ENCODE measurements at regions not wholly inside any gene's neighbourhood (a gene's known extent, or its start where the extent isn't known, plus 50 kb on each side); places are given as distances from the start of the nearest gene placed in this dataset.

DNA sequence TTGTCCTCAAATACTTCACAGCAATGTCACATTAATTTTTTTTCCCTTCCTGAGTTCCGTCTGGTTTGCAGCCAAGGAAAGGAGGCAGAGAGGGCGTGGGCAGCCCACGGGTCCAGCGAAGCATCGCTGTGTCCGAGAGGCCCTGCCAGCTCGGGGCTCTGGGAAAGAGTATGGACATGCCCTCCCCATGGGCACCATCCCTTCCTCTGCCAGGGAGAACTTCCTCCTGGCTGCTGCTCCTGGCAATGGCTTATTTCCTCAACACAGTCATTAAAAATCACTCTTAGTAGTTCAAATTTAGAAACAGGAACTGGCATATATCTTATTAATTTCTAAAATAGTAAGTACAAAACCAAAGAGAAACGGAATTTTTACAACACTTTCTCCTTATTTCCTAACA lies 115.4 kb downstream of the RIPK4 start:
- TF ChIP-seq, protein P1, sequence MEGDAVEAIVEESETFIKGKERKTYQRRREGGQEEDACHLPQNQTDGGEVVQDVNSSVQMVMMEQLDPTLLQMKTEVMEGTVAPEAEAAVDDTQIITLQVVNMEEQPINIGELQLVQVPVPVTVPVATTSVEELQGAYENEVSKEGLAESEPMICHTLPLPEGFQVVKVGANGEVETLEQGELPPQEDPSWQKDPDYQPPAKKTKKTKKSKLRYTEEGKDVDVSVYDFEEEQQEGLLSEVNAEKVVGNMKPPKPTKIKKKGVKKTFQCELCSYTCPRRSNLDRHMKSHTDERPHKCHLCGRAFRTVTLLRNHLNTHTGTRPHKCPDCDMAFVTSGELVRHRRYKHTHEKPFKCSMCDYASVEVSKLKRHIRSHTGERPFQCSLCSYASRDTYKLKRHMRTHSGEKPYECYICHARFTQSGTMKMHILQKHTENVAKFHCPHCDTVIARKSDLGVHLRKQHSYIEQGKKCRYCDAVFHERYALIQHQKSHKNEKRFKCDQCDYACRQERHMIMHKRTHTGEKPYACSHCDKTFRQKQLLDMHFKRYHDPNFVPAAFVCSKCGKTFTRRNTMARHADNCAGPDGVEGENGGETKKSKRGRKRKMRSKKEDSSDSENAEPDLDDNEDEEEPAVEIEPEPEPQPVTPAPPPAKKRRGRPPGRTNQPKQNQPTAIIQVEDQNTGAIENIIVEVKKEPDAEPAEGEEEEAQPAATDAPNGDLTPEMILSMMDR (IDR thresholded peaks at IDR 0.05; ENCODE audit: low read depth, low read length): no peak
- TF ChIP-seq POLR2A (IDR thresholded peaks at IDR 0.05; ENCODE audit: extremely low read depth, insufficient read length): no peak
- TF ChIP-seq, protein P2, sequence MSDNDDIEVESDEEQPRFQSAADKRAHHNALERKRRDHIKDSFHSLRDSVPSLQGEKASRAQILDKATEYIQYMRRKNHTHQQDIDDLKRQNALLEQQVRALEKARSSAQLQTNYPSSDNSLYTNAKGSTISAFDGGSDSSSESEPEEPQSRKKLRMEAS (IDR thresholded peaks at IDR 0.05; ENCODE audit: low read depth, low read length): no peak

All from NB4 (cell line).